ENCODE measurements at regions not wholly inside any gene's neighbourhood (a gene's known extent, or its start where the extent isn't known, plus 50 kb on each side); places are given as distances from the start of the nearest gene placed in this dataset.

DNA sequence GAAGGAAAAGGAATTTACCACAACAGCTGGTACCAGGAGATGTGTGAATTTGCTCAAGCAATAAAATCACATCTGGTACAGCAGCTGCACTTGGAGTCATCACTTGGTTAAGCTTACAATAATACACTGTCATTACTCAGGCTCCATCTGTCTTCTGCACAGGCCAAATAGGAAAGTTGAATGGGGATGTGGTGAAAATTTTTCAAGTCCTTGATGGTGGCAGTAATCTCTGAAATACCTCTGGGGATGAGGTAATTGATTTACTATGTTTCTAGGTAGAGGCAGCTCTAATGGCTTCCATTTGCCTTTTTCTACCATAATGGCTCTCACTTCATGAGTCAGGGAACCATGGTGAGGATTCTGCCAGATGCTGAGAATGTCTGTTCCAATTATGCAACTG lies 206.8 kb upstream of the ATP10B start:
- ChIA-PET CTCF (no interaction called here), POLR2A (no interaction called here), RAD21 (ENCODE audit: low non-redundant PET in 1 of 2, low total read pairs in 2 of 2, uncharacterized antibody in 2 of 2, unreplicated experiment in 2 of 2) (no interaction called here)
- no peaks in the 10 kb centered on the region for H3K27me3 ChIP-seq (ENCODE audit: insufficient read depth, low read length)
- H2AFZ ChIP-seq (ENCODE audit: low read depth, low read length, poor library complexity, severe bottlenecking) = no peak overlapping the region
- no peaks in the 10 kb centered on the region for H3K4me1 ChIP-seq (ENCODE audit: control insufficient read depth in 1 of 2, insufficient read depth in 2 of 2, low read length in 2 of 2)
- no peak overlapping the region for H3K4me2 ChIP-seq (ENCODE audit: low read length)
- intact Hi-C loops (cut with micrococcal nuclease) = no loop called here
- no peak overlapping the region for H3K27ac ChIP-seq (ENCODE audit: low read depth, low read length)
- H3K4me3 ChIP-seq (replicated peaks in 1 of 2; ENCODE audit: low read depth in 1 of 2, low read length in 2 of 2) = no peak overlapping the region
- no TSS peak for BruUV-seq (replicated peaks)
- no peaks in the 10 kb centered on the region for H3K9me2 ChIP-seq (ENCODE audit: insufficient read depth)
- no peaks in the 10 kb centered on the region for H3K79me2 ChIP-seq (ENCODE audit: insufficient read depth, low read length)
- TF ChIP-seq POLR2A (IDR thresholded peaks at IDR 0.05; ENCODE audit: borderline replicate concordance, extremely low read depth, insufficient read depth, insufficient read length) (no peak), ZNF274 (IDR thresholded peaks at IDR 0.05; ENCODE audit: low read depth, low read length) (no peak), ZBTB33 (IDR thresholded peaks at IDR 0.05; ENCODE audit: extremely low read depth, insufficient replicate concordance, low read length) (no peak), RAD21 (IDR thresholded peaks at IDR 0.05; ENCODE audit: low read depth) (no peak), SRF (IDR thresholded peaks at IDR 0.05; ENCODE audit: low read depth) (no peak), REST (IDR thresholded peaks at IDR 0.05; ENCODE audit: low read depth) (no peak), POLR2AphosphoS5 (IDR thresholded peaks at IDR 0.05; ENCODE audit: low read depth, low read length) (no peak)
- TF ChIP-seq, protein P1, sequence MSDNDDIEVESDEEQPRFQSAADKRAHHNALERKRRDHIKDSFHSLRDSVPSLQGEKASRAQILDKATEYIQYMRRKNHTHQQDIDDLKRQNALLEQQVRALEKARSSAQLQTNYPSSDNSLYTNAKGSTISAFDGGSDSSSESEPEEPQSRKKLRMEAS (IDR thresholded peaks at IDR 0.05) = no peak
- no peak for DNase-seq (ENCODE audit: low read depth, low spot score)
- peaks cover 4 to 8% of the 10 kb centered on the region in 2 experiments; a peak in 2 of 4 replicates for H3K9me3 ChIP-seq (ENCODE audit: control insufficient read depth in 1 of 2, insufficient read depth in 1 of 2, low read depth in 1 of 2, low read length in 2 of 2)
- H4K20me1 ChIP-seq (ENCODE audit: insufficient read depth) = no peaks in the 10 kb centered on the region
- no peak overlapping the region for H3K9ac ChIP-seq (ENCODE audit: low read length)
- no peaks in the 10 kb centered on the region for H3K36me3 ChIP-seq (ENCODE audit: control insufficient read depth in 1 of 2, insufficient read depth in 2 of 2, low read length in 2 of 2)
- no peak for ATAC-seq

Measured in HCT116 (cell line).